ENCODE measurements at regions not wholly inside any gene's neighbourhood (a gene's known extent, or its start where the extent isn't known, plus 50 kb on each side); places are given as distances from the start of the nearest gene placed in this dataset.

- TF ChIP-seq CTCF (IDR thresholded peaks at IDR 0.05; ENCODE audit: insufficient read depth, low read length) (no peak), GABPA (IDR thresholded peaks at IDR 0.05; ENCODE audit: low read depth) (no peak)
Measured at GRCh38 chr1:95449516-95449915, 215.5 kb downstream of the RWDD3 start.
